ENCODE measurements at regions not wholly inside any gene's neighbourhood (a gene's known extent, or its start where the extent isn't known, plus 50 kb on each side); places are given as distances from the start of the nearest gene placed in this dataset.
"Not testable (repeated sequence)": the region's sequence is repeated elsewhere in the genome, so short reads cannot be mapped to it uniquely, and the experiment has no call there.

DNA sequence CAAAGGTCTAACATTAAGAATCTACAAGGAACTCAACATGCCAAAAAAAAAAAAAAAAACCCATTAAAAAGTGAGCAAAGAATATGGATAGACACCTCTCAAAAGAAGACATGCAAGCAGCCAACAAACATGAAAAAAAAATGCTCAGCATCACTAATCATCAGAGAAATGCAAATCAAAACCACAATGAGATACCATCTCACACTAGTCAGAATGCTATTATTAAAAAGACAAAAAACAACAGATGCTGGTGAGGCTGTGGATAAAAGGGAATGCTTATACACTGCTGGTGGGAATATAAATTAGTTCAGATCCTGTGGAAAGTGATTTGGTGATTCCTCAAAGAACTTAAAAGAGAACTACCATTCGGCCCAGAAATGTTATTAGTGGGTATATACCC lies 257.7 kb upstream of the PLET1 start:
- no peak for DNase-seq

DNA sequence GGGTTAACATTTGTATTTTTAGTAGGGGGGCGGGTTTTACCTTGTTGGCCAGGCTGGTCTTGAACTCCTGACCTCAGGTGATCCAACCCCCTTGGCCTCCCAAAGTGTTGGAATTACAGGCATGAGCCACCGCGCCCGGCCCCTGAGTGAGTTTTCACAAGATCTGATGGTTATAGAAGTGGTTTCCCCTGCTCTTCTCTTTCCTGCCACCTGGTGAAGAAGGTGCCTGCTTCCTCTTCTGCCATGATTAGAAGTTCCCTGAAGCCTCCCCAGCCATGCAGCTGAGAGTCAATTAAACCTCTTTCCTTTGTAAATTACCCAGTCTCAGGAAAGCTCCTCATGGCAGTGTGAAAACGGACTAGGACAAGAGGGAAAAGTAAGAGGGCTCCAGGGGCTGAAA lies 259.1 kb upstream of the PLET1 start:
- DNase-seq = no peak

DNA sequence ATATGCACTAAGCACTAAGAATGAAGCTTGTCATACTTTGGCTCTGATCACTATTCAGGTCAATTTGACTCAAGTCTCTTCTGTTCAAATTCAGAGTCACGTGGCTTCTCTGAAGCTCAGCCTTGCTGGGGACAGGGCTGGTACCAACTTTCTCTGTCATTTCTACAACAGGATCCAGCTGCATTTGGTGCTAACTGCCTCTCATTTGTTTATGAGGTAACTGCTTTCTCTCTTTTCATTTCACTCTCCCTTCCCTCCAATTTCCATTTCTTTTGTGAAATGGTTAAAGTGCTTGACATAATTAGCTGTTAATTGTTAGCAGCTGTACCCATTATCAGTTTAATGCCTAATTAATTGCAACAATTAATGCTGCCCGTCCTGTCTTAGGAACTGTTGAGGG lies 259.7 kb upstream of the PLET1 start:
- no peak for DNase-seq

DNA sequence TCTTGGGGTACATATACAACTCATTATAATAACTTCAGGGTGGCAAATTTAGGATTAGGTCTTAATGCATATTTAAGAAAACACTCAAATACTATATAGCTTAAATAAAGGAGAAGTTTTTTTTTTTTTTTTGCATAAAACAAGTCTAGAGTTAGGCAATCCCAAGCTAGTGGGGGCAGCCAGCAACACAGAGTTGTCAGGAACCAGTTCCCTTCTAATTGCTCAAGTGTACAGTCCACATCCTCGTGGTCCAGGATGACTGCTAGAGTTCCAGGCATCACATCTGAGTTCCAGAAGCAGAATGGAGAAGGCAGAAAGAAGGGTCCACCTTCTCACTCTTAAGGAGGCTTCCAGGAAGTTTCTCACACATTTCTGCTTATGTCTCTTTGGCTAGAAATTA lies 261.9 kb upstream of the PLET1 start:
- DNase-seq = peak; percentile 60 to 79

DNA sequence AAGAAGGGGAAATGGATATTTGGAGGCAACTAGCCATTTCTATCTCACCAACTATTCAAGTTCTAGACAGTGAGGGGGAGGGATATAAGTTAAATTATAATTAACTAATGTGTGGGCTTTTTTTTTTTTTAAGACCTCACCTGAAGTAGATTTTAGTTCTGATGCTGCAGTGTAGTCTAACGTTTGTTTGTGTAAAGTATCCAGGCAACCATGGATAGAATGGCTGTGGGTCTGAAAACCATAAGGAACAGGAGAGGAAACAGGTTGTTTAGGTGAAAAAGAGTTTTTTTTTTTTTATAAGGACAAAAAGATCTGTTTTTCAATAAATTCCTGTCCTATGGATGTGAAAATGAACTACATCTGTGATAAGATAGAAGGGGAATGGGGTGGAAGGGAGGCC lies 262.4 kb upstream of the PLET1 start:
- no peak for DNase-seq

DNA sequence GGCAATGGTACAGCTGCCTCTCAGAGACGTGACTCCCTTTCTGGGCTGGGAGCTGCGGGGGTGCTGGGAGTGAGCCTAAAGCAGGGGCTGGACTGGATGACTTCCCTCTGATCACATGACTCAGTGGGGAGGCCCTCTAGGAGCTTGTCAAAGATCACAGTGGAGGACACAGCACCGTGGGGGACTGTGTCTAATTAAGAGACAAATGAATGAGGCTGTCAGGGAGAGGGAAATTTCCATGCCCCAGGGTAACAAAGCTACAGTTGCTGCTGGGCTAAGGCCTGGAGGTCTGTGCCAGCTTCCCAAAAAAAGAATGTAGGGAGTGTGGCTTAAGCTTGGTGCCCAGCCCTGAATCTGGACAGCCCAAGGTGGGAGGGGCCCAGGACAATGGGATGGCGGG lies 262.8 kb upstream of the PLET1 start:
- DNase-seq = peak; percentile 30 to 64

DNA sequence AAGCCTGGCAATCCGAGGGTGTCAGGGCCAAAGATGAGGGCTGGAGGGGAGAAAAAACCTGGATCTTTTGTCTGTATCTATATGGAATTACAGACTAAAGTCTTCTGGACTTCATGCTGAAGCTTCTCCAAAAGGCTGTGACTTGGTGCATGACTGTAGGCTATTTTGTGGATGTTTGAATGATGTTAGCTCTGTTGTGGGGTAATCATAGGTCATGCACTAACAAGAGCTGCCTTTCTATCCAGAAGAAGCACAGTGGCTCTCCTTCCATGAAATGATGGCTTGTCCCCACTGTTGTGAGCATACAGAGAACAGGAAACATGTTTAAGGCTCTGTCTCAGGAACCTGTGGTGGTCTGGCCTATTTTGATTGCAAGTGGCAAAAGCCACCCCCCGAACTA lies 263.3 kb upstream of the PLET1 start:
- DNase-seq = no peak

DNA sequence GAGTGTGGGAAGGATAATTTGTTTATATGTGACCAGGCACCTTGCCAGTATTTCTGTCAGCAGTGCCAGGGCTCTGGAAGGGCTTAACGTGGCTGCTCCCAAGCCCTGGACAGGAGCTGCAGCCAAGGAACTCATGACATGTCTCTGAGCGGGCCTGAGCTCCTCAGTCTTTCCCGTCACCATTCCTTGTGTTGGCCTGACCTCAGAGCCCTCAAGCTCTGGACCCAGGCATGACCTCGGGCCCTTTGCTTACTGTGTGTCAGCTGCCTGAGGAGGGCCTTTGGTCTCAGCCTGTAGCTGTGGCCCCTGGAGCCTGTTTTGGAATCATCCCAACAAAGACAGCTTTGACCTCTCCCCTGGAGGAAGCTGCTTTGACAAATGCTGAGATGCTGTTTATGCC lies 264.1 kb upstream of the PLET1 start:
- DNase-seq = no peak

DNA sequence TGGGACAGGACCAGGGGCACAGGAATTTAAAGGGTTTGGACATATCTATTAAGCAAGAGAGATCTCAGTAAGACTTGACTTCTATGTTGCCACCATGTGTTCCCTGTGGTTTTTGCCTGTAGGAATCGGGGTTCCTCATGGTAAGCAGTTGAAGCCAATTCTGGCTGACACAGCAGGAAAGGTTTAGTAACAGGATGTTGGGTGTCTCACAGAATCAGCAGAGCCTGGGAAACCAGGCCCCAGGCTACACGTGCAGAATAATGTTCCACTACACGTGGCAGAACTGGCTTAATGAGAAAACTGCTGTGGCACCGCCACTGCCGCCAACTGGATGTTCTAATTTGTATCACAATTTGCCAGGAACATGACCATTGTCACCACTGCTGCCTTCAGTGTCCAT lies 264.6 kb upstream of the PLET1 start:
- DNase-seq = peak; percentile 65 to 69

DNA sequence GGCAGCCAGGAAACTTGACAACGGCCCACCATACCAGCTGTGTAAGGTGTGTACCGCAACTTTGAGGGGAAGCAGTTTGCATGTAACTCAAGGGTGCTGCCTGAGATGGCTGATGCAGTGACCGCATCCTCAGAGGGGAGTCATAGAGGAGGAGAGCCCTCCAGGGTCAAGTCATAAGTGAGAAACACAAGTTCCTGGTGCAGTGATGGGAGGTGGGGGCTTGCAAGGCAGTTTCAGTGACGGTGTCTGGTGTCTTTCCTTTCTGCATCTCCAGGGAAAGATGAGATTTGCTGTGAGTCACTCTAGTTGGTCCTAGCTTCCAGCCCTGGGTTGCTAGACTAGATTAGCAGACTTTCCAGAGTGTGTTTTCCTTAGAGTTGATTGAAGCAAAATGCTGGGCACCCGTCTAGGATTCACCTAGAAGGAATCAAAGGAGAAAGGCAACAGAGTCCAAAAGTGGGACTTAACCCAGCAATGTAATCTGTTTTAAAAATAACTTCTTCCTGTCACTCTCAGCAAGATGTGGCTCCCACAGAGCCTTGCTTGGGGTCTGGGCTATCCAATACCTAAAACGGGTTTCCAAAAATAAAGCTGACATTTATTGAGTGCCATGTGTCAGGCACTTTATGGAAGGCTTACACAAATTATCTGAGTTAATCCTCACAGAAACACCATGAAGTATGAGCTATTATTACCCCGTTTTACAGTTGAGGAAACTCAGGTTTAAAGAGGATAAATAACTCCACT lies 265.4 kb upstream of the PLET1 start:
- DNase-seq = no peak

DNA sequence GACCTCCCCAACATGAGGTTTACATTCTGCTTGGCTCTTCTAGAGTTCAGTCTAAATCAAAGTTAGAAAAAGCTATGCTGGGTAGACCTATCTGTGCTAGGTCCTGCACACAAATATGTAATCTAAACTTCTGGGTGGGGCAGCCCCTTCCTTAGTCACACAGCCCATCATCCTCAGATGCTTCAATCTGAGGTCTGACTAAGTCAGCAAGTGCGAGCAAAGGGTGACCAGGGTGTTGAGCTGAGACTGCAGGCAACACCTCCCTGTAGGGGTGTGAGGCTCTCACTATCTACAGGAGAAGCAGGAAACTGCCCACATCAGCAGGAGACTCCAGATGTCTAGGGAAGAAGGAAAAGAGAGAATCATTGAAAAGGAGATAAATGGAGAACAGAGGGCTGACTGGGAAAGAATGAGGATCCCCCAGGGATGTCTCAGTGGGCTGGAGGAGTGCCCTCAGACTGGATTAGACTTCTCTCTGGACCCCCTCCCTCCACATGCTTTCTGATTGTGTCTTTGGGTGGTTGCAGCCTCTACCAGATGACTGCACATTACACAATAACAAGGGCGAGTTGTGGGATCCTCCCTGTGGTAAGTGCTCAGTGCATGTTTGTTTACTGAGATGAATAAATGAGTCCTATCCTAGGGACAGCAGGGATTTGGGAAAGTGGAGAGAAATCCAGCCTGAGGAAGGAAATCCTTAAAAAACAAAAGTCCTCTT lies 266.2 kb upstream of the PLET1 start:
- DNase-seq = peak; percentile 34 to 60

DNA sequence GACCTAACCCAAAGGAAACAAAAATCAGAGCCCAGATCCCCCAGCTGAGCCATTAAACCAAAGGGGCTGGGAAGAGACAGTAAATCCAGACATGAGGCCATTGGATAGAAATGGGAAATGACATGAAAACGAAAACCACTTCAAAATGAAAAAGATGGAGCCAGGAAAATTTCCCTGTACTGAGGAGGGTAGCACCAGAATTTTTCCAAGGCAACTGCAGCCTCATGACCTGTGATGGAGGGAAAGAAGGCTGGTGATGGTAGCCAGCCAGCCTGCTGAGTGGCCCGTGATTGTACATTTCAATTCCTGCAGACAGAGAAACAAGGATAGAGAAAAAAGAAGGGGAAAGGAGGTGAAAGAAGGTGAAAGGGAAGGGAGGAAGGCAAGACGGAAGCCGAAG lies 268.4 kb upstream of the PLET1 start:
- no peak for DNase-seq

DNA sequence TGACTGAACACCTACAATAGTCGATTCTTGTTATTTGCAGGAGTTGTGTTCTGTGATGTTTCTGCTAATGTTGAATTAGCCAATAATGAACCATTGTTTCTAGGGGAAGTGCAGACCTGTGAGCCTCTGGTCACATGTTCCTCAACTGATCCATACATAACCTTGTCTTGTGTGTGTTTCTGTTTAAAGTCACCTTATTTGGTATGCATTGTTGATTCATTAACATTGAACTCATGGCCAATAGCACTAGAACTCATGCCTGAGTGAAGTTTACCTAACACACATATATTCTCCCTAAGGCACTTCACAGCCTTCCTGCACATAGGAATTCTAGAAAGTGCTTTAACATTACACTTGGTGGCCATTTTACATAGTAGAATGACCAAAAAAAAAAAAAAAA lies 271.8 kb upstream of the PLET1 start:
- DNase-seq = no peak

DNA sequence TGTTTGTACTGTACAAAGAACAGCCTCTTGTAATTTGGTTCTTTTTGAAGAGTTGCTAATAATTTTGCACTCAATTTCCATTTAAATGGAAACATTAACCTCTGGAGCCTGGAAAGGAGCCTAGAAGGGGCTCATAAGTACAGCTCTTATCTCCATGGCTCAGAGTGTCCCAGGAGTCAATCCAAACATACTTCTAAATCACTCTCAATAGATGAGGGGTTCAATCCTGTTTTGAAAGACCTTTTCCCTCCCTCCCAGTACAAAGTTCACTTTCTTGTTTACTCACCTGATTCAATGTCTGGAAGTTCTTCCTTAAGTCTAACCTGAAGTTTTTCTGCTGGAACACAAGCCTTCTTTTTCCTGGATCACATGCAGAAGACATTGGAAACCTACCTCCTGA lies 273.0 kb upstream of the PLET1 start:
- no peak for DNase-seq

DNA sequence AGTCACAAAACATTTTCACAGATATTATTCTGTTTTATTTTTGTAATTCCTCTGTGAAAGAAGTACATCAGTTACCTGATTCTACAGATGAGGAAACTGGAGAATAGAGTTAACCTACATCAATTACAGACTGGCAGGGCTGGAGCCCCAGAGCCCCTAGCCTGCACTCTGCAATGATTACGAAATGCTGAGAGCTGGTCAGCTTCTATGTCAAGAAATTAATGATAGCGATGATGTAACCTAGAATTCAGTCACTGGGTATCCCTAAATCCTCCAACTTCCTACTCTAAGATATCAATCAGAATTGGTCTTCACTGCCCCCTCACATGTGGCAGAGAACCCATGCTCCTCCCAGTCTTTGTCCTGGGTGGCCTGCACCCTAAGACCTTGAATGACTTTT lies 273.5 kb upstream of the PLET1 start:
- DNase-seq = no peak

DNA sequence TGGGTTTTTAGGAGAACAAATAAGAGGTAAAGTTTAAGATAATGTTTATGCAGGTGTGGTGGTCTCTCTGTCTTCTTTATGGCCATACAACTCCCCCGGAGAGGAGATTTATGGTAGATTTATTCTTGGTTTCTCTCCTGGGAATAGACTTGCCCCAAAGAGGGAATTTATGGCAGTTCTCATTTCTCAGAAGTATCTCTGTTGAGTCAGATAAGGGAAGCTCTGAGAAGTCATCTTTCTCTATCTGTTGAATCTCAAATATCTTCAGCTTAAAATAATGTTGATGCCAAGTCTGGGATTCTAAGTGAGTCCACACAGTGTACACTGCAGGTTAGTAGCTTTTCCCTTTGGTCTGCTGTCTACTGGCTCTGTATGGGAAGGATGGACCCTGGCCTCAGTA lies 276.4 kb upstream of the PLET1 start:
- DNase-seq = no peak

DNA sequence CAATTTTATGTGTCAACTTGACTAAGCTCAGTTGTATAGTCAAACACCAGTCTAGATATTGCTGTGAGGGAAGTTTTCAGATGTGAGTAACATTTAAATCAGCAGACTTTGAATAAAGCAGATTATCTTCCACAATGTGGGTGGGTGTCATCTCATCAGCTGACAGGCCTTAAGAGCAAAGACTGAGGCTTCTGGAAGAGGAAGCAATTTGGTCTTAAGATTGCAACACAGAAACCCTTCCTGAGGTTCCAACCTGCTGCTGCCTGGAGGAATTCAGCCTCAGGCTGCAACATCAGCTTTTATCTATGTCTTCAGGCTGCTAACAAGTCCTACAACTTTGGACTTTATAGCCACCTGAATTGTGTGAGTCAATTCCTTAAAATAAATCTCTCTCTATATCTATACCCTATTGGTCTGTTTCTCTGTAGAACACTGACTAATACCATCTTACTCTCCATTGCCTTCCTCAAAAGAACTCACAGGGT lies 277.2 kb upstream of the PLET1 start:
- peak; percentile 72 to 93 for DNase-seq

DNA sequence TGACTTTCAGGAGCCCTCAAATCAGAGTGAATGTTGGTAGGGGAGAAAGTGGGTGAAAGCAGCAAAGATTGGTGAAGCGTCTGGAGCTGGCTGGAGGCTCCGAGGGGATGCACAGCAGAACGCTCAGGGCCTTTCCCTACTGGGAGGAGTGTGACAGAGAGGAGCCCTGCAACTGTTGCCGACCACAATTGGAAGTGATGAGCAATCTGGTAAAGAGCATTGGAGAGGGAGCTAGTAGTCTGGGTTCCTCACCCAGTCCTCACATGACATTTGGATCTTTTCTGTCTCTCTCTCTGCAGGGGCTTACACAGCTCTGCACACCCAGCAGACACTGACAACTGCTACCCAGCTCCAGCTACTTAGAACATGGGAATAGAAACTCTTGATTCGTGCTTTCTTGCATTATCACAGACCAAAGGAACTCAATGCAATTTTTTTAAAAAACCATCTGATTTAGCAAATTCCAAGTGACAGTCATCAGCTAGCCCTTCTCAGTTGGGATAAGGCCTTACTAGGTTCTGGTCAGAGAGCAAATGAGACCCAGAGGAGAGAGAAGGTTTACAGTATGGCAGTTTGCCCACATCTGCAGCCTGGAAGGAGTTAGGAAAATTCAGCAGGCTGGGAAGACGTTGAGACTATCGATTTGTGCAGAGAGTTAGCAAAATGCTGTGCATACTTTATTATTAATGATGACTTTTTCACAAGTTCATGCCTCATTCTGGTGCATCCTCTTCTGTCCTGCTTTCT lies 278.0 kb upstream of the PLET1 start:
- no peak for DNase-seq

DNA sequence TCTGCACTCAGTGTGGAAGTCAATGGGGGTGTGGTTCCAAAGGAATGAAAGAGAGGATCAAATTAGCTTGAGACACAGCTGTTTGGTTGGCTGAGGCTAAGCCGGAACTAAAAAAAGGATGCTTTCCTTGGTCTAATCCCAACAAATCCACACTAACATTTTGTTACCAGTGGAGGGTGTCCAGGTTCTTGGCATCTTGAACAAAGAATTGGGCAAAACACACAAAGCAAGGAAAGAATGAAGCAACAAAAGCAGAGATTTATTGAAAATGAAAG lies 278.6 kb upstream of the PLET1 start:
- not testable (repeated sequence) for DNase-seq

DNA sequence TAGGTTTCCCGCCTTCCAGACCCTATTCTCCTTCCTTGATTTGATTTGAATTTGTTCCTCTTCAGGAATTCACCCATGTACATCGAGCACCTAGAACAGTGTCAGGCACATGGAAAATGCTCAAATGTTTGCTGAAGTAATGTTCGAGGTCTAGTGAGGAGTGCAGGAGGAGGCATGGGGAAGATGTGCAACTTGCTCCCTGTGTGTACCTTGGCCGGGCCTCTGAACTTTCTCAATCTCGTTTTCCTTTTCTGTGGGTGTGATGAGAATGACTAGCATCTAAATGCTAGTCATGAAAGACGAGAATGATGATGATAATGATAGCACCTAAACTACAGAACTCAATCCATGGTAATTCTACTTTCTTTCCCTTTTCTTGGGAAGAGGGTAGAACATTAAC lies 279.1 kb upstream of the PLET1 start:
- no peak for DNase-seq

DNA sequence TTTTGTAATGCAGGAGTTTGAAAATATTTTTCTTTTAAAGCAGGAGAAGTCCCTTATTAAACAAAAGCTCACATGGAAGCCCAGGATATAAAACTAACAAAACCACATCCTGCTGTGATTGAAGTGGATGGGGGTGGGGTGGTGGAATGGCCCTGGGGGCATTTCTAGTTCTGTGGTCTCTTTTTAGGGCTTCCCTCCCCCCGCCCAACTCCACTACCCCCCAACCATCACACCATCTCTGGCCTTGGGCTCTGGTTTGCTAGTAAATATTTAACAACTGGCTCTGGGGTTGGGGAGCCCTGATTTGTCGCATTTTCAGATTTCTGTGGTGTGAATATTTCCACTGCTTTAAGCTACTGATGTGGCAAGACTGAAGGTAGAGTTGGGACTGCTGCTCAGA lies 279.6 kb upstream of the PLET1 start:
- no peak for DNase-seq

DNA sequence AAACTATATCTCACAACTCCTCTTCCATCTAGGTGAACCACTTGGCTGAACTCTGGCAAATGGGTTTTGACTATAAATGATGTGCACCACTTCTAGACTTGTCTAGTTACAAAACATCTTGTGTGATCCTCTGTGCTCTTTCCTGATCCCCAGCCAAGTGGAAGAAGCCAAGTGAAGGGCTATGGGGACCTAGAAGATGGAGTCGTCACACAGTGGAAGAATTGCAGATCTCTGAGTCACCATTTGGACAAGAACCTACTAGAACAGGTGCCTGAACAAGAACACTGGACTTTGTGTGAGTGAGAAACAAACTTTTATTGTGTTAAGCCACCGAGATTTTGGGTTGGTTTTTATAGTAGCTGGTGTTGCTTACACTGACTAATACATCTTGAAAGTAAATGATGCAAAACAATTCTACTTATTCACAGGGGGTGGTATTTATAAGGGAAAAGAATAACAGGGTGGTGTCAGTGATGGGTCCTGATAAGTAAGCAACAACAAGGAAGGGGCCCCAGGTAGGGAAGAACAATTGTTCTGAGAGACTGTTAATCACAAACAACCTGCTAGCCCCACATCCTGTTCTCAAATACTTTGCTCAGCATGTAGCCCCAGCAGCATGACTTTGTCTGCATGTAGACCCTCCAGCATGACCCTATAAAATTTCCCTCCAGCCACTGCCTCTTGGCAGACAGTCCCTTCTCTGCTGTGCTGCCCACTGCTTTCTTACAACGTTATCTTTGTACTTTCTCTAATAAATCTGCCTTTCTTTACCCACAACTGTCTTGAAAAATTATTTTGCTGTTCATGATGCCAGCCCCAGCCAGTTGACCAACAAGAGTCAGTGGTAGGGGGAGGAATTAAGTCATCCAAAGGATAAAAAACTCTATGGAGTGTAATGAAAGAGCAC lies 280.7 kb upstream of the PLET1 start:
- no peak for DNase-seq

DNA sequence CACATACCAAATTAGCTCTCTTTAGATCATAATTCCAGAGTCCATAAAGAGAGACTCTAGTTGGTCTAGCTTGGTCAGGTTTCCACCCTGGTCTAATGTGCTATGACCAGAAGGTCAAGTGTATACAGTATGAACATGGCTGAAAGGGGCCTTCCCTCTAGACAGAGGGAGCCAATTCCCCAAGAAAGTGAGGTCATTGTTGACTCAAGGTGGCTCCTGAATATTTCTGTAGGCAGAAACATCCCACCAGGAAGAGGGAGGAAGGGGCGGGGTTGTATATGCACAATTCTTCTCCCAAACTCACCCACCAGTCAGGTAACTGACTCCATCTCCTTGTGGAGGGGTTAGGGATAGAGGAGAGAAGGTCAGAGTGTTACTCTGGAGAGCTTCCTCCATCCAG lies 281.8 kb upstream of the PLET1 start:
- DNase-seq = no peak
